GM18499 (cell line): ENCODE measurements at regions not wholly inside any gene's neighbourhood (a gene's known extent, or its start where the extent isn't known, plus 50 kb on each side); places are given as distances from the start of the nearest gene placed in this dataset.
"Not testable (repeated sequence)": the region's sequence is repeated elsewhere in the genome, so short reads cannot be mapped to it uniquely, and the experiment has no call there.

Experiments
- ATAC-seq: cut with Tn5 transposase; IDR thresholded peaks from one replicate; pipeline ENCODE4 v1.9.1; 2021; ENCODE audit warnings: moderate number of reproducible peaks; ENCODE audit not compliant: insufficient read depth, unreplicated experiment

DNA sequence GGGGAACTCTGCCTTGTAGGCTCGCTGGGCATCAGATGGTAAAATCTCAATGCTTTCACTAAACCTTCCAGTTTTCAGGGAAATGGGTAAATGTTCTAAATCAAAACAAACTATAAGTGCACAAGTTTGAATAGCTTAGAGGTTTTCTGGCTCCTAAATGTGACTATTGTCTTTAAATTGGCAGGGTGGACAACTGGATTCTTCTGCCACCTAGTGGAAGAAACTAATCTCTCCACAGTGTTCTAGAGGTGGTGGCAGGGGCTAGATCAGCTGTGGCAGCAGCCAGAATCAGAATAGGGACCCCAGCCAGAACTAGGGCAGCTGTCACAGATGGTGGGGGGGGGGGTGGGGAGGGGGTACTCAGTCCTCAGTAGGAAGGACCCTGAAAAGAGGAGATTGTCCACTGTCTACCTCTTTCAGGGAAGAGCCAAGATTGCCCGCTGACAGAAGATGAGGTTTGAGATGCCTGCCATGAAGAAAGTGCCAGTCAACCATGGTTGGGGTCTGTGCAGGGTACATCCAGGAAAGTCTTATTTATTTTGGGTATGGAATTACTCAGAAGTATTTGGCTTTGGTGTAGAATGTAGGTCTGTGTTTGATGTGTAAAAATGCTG, 201.4 kb downstream of the CCNG2 start:
- no peak for ATAC-seq

DNA sequence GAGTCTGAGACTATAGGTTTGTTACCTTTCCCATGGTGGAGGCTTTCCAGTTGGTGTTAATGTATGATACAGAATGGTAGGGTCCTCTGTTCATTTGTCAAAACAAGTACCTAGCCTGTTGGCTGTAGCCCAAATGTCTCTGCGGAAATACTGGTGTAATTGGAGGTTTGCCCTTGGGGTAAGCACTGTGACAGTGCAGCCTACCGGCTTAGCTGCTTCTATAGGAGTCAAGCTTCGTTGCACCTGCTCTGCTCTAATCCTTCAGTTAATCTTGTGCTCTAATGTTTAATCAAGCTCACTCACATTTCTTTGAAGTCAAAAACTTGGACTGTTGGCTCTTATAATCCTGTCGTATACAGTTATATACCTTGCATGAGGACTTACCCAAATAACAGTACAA, 203.4 kb downstream of the CCNG2 start:
- ATAC-seq, result no peak

DNA sequence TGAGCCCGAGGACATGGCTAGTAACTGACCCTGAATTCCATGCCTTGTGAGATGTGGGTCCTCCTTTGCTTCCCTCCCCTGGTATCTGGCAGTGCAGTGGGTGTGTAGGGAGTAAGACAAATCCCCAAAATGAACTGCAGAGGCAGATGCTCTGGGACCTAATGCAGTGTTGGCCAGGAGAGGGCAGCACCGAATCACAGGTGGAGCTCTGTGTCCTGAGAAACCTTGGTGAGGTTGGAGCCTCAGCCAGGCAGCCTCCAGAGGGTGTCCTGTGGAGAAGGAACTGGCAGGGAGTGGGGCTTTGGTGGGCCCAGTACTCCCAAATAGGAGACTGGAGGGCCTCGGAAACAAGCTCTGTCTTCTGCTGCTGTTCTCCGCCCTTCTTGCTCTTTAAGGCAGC, 209.9 kb downstream of the CCNG2 start:
- not testable (repeated sequence) for ATAC-seq

DNA sequence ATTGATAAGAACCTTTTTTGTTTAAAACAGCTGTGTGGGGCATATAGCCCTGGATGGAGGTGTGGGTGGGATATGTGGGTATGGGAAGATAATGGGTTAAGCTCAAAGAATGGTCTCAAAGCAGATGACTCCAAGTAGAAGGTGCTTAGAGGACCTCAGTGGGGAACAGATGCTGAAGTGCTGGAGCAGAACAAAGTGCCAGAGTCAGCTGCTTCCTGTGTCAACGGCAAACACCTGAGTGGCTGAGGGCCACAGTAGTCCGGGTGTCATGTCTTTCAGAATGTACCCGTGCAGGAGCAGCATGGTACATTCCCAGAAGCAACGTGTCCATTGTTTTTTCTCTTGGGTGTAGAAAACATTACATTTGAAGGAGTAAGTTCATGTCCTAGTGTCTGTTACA, 210.6 kb downstream of the CCNG2 start:
- ATAC-seq, result no peak

DNA sequence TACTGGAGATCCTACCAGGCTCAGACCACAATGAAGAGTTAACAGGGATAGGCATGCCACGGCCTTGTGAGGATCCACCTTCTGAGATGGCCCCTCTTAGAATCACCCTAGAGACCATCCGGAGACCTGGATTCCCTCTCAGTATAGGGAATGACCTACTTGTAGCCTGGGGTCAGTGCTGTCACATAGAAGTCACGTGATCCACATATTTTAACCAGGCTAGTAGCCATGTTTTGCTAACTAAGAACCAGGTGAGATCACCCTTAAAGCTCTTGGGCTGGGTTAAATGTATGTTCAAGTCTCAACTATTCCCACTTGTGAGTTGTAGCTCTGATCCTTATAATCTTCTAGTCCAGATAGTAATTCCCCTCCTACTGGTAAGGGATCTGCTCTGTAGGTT, 215.4 kb downstream of the CCNG2 start:
- no peak for ATAC-seq

DNA sequence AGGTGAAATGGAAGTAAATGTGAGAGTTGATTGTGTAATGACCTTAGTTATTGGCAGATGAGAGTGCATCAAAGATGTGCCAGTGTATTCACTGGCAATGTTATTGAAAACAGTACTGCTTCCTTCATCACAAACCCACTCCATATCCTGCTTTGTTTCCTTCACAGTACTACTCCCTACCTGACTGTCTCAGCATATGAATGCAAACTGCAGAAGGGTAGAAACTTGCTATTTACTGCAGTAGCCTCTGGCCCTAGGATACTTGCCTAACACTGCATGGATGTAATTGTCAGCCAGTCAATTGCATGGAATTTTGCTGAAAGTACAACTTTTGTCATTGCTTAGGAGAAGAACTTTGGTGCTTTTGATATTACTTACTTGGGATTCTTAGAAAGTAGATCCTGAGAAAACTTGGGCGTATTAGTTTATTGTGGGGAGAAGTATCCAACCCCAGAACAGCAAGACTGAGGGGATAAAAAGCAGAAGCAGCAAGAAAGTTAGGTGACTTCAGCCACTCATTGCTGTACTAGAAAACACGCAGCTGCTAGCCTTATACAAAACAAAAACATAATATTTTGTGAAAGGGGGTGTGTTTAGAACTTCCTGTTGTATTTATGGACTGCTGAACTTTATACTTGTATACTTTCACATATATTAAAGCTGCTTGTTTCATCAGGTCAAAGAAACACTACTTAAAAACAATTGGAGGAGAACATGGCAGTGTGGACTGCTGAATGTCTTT, 219.0 kb downstream of the CCNG2 start:
- no peak for ATAC-seq

DNA sequence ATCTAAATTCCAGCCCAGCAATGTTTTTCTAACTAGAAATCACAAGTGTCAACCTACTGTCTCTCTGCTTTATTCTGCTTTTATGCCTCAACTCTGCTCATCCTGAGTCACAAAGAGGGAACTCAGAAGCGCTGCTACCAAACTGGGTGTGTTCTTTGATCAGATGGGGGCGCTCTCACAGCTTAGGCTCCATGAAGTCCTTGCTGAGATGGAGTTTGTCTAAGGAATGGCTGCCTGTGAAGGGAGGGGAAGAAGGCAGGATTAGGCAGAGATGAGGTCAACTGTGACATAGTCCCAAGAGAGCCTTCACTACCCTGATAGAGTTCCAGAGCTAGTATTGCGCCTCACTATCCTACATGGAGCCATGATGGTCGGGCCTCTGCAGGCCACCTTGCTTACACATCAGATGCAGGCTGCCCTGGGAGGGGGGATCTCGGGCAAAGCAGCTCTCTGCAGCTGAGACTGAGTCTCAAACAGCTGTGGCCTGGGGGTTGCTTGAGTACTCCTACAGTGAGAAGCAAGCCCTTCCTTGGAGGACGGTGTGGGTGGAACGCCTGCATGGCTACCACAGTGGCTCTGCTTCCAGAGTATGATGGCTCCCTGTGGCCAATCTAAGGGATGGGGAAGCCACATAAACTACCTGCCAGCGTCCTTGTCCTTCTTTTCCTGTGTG, 219.9 kb downstream of the CCNG2 start:
- no peak for ATAC-seq

DNA sequence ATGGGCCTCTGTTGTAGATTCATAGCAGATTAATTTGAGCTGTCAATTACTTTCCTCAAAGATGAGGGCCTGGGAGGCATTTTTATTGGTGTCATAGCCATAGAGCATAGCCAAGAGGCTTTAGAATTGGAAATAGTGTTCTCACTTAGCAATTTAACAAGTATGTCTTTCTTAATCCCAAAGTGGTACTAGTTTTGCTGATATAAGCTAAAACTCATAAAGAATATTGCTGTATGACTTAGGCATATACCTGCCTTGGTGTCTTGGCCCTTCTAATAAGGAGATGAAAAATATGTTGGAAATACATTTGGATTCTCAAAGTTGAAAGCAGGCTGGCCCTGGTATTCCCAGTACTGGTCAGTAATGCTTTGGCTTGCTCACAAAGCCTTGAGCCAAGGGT, 221.5 kb upstream of the CXCL13 start:
- no peak for ATAC-seq

DNA sequence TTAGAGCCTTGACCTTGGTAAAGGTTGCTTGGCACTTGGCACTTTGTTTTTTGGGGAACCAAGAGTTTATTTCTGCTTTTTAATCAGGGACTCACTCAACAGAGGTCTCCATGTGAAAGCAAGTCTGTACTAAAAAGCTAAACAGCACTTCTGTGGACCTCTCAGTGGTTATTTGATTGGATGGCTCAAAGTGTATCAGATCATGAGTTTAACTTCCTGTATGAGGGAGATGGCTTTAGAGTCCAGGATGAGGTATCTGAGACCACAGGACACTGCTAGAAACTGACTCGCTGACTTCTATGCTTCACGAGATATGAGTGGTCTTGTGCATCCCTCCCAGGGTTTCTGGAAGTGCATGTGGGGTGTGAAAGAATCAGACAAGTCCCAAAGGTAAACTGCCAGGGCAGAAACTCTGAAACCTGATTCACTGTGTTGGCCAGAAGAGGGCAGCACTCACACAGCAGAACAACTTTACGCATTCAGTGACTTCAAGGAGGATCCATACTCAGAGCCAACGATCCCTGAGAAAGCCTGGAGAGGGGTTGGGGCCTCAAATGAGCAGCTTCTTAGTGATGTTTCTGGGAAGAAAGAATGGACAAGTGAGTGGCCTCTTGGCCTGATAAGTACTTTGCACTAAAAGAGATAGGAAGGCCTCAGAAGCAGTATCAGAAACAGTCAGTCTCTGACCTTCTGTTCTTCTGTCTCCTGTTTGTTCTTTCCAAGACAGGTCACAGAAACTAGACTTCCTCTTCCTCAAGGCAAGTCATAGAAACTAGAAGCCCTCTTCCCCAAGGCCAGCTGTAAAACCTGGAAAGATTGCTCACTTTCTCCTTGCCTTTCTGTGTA, 220.3 kb upstream of the CXCL13 start:
- no peak for ATAC-seq

DNA sequence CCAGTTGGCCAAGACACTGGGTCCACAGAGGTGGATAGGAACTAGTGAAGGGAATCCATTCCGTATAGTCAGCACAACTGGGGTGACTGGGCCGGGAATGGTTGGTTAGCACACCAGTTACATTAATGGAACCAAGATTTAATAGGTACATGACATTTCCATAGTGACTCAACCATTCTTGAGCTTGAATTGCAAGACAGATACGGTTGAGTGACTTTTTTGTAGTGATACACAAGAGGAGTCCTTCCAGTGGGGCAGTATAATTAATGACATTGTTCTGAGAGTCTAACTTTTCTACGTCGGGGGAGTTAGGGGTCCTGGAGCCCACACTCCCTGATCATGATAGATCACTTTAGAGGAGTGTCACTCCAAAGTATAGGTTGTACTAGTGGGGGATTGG, 211.6 kb upstream of the CXCL13 start:
- ATAC-seq, result no peak

DNA sequence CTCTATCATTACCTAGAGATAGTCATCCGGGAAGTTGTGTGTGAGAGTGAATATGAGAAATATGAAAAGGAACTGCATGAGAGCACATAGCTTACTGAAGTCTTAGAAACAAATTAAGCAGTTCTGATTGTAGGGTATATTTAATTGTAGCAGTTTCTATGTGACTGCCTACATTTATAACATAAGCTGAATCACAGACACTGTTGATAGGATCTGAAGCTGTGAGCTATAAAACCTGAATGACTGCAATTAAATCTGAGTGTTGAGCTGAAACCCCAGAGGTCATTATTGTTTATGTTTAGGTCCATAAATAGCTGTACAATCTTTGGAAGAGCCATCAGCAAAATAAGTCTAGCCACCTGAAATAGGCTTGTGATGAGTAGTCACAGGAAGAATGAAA, 210.1 kb upstream of the CXCL13 start:
- ATAC-seq, result no peak

DNA sequence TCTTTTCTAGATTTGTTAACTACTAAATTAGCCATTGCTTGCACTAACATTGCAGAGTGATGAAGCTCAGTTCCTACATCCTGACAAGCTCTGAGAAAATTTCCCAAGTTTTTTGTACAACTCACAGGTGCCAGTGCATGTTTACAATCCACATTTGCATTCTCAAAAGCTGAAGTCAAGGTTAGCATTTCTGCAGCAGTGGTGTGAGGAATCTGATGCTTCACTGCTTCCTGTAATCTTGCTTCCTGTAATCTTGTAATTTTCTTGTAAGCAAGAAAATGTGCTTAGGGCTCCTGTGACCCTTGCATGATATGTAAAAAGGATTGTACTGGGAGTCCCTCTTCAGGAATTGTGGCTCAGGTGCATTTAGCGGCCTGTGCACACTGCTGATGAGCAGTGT, 207.4 kb upstream of the CXCL13 start:
- no peak for ATAC-seq

DNA sequence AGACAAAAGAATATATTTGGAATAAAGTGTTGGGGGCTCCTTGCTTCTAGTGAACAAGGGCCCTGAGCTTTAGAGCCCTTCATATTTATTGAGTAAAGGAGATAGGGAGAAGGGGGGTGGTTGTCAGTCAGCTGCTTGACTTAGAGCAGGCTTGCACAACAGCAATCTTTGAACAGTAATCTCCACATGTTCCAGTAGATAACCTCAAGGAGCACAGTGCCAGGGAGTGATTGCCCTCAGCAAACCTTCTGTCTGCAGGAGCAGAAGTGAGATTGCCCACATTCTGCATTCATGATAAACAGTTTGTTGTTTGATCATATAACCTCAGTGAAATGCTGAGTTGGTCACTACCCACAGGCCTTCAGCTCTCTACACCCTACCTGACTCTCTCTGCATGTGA, 205.8 kb upstream of the CXCL13 start:
- ATAC-seq, result no peak

DNA sequence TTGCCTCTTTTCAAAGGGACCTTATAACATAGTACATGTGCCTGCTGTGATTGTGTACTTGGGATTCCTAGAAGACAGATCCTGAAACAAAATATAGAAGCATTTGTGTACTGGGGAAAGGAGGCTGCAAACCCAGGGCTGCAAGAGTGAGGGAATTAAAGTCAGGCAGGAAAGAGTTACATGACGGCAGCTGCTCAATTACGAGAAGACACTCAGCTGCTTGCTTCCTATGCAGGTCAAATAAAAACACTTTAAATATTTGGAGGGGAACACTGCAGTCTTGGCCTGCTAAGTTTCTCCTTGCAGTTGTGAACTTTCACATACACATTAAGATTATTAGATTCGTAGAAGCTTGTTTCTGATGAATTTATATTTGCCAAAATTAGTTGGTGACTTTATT, 191.9 kb upstream of the CXCL13 start:
- ATAC-seq, result no peak

DNA sequence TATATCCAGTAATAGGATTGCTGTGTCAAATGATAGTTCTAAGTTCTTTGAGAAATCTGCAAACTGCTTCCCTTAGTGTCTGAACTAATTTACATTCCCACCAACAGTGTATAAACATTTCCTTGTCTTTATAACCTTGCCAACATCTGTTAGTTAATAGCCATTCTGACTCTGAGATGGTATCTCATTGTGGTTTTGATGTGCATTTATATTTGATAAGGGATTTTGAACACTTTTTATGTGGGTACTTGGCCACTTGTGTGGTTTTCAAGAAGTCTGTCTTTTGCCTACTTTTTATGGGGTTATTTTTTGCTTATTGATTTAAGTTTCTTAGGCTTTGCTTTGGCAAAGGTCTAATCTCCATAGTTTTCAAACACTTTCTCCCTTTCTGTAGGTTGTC, 189.9 kb upstream of the CXCL13 start:
- ATAC-seq, result no peak

DNA sequence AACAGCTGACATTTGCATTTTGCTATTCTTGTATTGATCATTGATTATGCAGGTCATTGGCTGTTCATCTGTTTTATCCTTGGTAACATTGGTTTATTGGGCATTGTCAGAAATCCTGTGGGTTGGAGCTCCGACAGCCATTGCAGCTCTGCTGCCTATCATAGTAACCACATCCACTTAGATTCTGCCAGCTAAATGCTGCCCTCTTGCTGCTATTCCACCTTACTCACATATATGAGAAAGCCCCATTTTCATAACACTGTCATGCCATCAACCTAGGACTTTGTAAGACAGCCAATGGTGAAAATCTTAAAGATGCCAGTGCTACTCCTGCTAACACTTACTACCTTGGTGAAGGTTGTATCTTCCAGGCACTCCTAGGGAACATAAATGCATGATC, 187.3 kb upstream of the CXCL13 start:
- no peak for ATAC-seq

DNA sequence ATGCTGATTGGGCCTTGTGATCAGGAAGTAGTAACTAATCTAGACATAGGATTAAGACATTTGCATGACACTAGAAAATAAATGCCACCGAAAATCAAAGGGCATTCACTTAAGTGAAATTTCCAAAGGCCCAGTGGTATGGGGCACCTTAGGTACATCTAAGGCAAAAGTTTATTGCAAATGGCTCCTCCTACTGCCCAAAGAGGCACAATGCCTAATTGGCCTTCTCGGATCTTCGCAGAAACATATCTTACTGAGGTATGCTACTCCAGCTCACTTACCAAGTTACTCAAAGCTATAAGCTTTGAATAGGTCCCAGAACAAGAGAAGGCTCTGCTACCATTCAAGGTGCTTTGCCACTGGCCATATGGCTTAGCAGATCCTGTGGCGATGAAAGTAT, 174.8 kb upstream of the CXCL13 start:
- ATAC-seq, result no peak

DNA sequence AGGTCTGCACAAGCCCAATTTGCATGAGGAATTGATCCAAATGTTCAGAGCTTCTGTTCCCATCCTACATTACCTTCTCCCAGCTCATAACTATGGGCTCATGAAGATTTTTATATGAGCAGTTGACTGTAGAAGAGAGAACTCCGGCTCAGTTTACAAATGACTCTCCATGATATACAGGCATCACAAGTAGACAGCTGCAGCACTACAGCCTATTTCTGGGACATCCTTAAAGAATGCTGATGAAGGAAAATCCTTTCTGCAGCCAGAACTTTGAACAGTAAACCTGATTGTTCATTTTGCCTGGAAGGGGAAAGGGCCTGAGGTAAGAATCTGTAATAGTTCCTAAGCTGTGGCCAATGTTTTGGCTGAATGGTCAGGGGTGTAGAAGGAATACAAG, 174.1 kb upstream of the CXCL13 start:
- ATAC-seq, result no peak

DNA sequence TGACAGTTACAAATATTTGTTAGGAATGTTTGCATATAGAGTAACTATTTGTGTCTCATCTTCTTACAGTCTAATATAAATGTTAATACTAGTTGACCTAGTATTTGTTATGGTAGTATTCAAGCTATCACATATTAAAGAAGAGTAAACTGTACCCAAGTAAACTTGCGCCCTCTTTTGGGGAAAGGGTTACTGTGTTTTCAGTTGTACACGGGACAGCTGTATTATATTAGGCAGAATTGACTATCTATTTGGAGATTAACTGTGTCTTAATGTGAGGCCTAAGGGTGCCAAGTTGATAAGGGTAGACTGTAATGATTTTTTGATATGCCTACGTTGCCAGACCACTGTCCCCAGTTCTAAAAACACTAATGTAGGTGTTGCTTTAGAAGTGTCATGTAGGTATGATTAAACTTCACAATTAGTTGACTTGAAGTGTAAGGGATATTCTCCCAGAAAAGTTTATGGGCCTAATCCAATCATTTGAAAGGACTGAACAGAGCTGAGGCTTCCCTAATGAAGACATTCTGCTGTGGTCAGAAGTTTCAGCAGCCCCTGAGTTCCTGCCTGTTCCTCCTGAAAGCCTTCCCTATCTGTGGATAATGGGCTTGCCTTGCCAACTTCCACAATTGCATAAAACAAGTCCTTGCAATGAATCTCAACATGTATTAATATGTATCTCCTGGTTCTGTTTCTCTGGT, 172.8 kb upstream of the CXCL13 start:
- no peak for ATAC-seq

DNA sequence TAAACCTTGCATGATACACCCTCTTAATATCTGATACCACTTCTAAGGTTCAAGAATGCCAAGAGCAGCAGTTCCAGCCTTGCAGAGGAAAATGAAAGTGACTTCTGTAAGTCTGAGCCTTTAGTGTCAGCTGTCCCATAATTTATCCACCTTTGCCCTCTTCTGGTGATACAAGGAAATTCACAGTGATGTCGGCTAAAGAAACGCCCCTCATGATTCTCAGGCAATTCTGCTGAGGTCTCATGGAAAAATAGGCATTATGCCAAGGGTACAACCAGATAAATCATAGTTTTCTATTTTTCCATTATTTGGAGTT, 172.2 kb upstream of the CXCL13 start:
- ATAC-seq, result peak; percentile 86
